ENCODE measurements at regions not wholly inside any gene's neighbourhood (a gene's known extent, or its start where the extent isn't known, plus 50 kb on each side); places are given as distances from the start of the nearest gene placed in this dataset.

- Histone ChIP-seq H3K4me3 (ENCODE audit: low read length) (no peak overlapping the region), H3K79me2 (ENCODE audit: low read length) (no peaks in the 10 kb centered on the region), H3K27ac (ENCODE audit: low read length) (no peak overlapping the region), H2AFZ (ENCODE audit: low read length) (no peak overlapping the region), H3K27me3 (ENCODE audit: low read length) (no peaks in the 10 kb centered on the region), H3K36me3 (ENCODE audit: low read depth, low read length) (no peaks in the 10 kb centered on the region), H3K9me3 (ENCODE audit: low read length) (no peaks in the 10 kb centered on the region), H3K4me1 (ENCODE audit: insufficient read depth, low read length) (no peaks in the 10 kb centered on the region), H3K4me2 (ENCODE audit: low read length) (no peak overlapping the region), H4K20me1 (ENCODE audit: low read length) (no peaks in the 10 kb centered on the region), H3K9me2 (replicated peaks; ENCODE audit: low read length) (no peaks in the 10 kb centered on the region), H3F3A (ENCODE audit: low read length, unreplicated experiment) (no peaks in the 10 kb centered on the region), H3K9ac (ENCODE audit: low read length) (no peak overlapping the region)
- TF ChIP-seq EZH2 (IDR thresholded peaks at IDR 0.05; ENCODE audit: low read length, unreplicated experiment) (no peak), CTCF (conservative IDR thresholded peaks at IDR 0.05; ENCODE audit: low read depth, low read length) (no peak), EZH2phosphoT487 (IDR thresholded peaks at IDR 0.05; ENCODE audit: borderline replicate concordance, low read length) (no peak)
- POLR2A ChIA-PET (ENCODE audit: unreplicated experiment): no interaction called here
- ATAC-seq (no peak), DNase-seq (no peak)
- CTCF ChIA-PET: no interaction called here
- no TSS peak for BruUV-seq (replicated peaks)
- intact Hi-C loops (cut with micrococcal nuclease): no loop called here
Measured at GRCh38 chr2:129729646-129730045, 249.8 kb upstream of the RAB6C start.

GRCh38 chr2:129730979-129731378 is 248.5 kb upstream of the RAB6C start:
- Histone ChIP-seq H2AFZ (ENCODE audit: low read length) (no peak overlapping the region), H3F3A (ENCODE audit: low read length, unreplicated experiment) (no peaks in the 10 kb centered on the region), H3K4me3 (ENCODE audit: low read length) (no peak overlapping the region), H3K79me2 (ENCODE audit: low read length) (no peaks in the 10 kb centered on the region), H3K9me3 (ENCODE audit: low read length) (no peaks in the 10 kb centered on the region), H3K9me2 (replicated peaks; ENCODE audit: low read length) (no peaks in the 10 kb centered on the region), H3K27me3 (ENCODE audit: low read length) (no peaks in the 10 kb centered on the region), H3K27ac (ENCODE audit: low read length) (no peak overlapping the region), H3K9ac (ENCODE audit: low read length) (no peak overlapping the region), H4K20me1 (ENCODE audit: low read length) (no peaks in the 10 kb centered on the region), H3K36me3 (ENCODE audit: low read depth, low read length) (no peaks in the 10 kb centered on the region), H3K4me2 (ENCODE audit: low read length) (no peak overlapping the region), H3K4me1 (ENCODE audit: insufficient read depth, low read length) (no peaks in the 10 kb centered on the region)
- TF ChIP-seq EZH2phosphoT487 (IDR thresholded peaks at IDR 0.05; ENCODE audit: borderline replicate concordance, low read length) (no peak), CTCF (conservative IDR thresholded peaks at IDR 0.05; ENCODE audit: low read depth, low read length) (no peak), EZH2 (IDR thresholded peaks at IDR 0.05; ENCODE audit: low read length, unreplicated experiment) (no peak)
- POLR2A ChIA-PET (ENCODE audit: unreplicated experiment): no interaction called here
- no peak for DNase-seq
- ATAC-seq: no peak
- BruUV-seq (replicated peaks): no TSS peak
- CTCF ChIA-PET: no interaction called here
- intact Hi-C loops (cut with micrococcal nuclease): no loop called here

GRCh38 chr2:129731907-129732629 is 247.4 kb upstream of the RAB6C start:
- H3F3A ChIP-seq (ENCODE audit: low read length, unreplicated experiment): no peaks in the 10 kb centered on the region
- DNase-seq (no peak), ATAC-seq (no peak)
- no peak for TF ChIP-seq EZH2phosphoT487 (IDR thresholded peaks at IDR 0.05; ENCODE audit: borderline replicate concordance, low read length)
- TF ChIP-seq EZH2 (IDR thresholded peaks at IDR 0.05; ENCODE audit: low read length, unreplicated experiment): no peak
- no peak for TF ChIP-seq CTCF (conservative IDR thresholded peaks at IDR 0.05; ENCODE audit: low read depth, low read length)
- no peak overlapping the region for H3K9ac ChIP-seq (ENCODE audit: low read length)
- no peaks in the 10 kb centered on the region for H3K4me1 ChIP-seq (ENCODE audit: insufficient read depth, low read length)
- no peaks in the 10 kb centered on the region for H3K9me2 ChIP-seq (replicated peaks; ENCODE audit: low read length)
- no peak overlapping the region for H3K4me2 ChIP-seq (ENCODE audit: low read length)
- no peak overlapping the region for H2AFZ ChIP-seq (ENCODE audit: low read length)
- H3K9me3 ChIP-seq (ENCODE audit: low read length): no peaks in the 10 kb centered on the region
- no peaks in the 10 kb centered on the region for H3K36me3 ChIP-seq (ENCODE audit: low read depth, low read length)
- no peaks in the 10 kb centered on the region for H3K79me2 ChIP-seq (ENCODE audit: low read length)
- H3K4me3 ChIP-seq (ENCODE audit: low read length): no peak overlapping the region
- ChIA-PET CTCF (no interaction called here), POLR2A (ENCODE audit: unreplicated experiment) (no interaction called here)
- no TSS peak for BruUV-seq (replicated peaks)
- intact Hi-C loops (cut with micrococcal nuclease): no loop called here
- H4K20me1 ChIP-seq (ENCODE audit: low read length): no peaks in the 10 kb centered on the region
- no peaks in the 10 kb centered on the region for H3K27me3 ChIP-seq (ENCODE audit: low read length)
- no peak overlapping the region for H3K27ac ChIP-seq (ENCODE audit: low read length)
